GM12892 (cell line): ENCODE measurements at regions not wholly inside any gene's neighbourhood (a gene's known extent, or its start where the extent isn't known, plus 50 kb on each side); places are given as distances from the start of the nearest gene placed in this dataset.

ENCODE experiments used
- DNase-seq: peaks from one replicate; pipeline ENCODE4 v3.0.0; 2011; ENCODE audit not compliant: insufficient read length
- FAIRE-seq: peaks from 2 replicates; lab custom pipeline; 2011; peaks lifted over from hg19 to GRCh38; lab: Jason Lieb, UNC
- POLR2A ChIP-seq: IDR thresholded peaks from 2 replicates; pipeline ENCODE4 v1.6.1; 2011; ENCODE audit warnings: low read depth, low read length, control low read depth
- POLR2AphosphoS5 ChIP-seq: IDR thresholded peaks from 2 replicates; pipeline ENCODE4 v1.6.1; 2011; ENCODE audit warnings: low read depth, low read length, control low read depth
- TAF1 ChIP-seq: IDR thresholded peaks from 2 replicates; pipeline ENCODE4 v1.6.1; 2011; ENCODE audit warnings: low read depth, mild to moderate bottlenecking, control low read depth, low read length, borderline replicate concordance

- FAIRE-seq = no peak
- TF ChIP-seq POLR2A (no peak), POLR2AphosphoS5 (no peak), TAF1 (no peak)
- DNase-seq = no peak
Measured at GRCh38 chr2:16255120-16255519, 314.8 kb downstream of the MYCN start.

- no peak for FAIRE-seq
- no peak for TF ChIP-seq POLR2AphosphoS5
- TF ChIP-seq TAF1 = no peak
- no peak for TF ChIP-seq POLR2A
- no peak for DNase-seq
Measured at GRCh38 chr2:16254356-16254965, 314.1 kb downstream of the MYCN start.

- FAIRE-seq (no peak), DNase-seq (no peak)
- no peak for TF ChIP-seq POLR2A
Measured at GRCh38 chr2:16253291-16253690, 312.9 kb downstream of the MYCN start.

DNA sequence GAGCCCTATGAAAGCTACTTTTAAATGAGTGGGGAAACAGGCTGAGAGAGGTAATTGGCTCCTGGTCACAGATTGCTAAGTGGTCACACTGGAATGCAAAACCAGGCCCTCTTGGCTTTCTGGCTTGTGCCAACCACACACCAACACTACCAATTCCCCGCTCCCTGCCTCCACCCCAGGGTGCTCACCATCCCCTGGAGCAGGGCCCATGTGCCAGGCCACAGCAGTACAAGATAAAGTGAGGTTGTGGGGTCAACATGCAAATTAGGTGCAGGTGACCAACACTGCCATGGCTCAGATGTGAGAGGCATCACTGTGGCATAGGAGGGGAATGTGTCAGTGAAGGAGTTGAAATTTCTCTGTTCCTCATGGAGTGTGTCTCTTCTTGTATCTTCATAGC, 312.5 kb downstream of the MYCN start:
- FAIRE-seq (no peak), DNase-seq (no peak)
- no peak for TF ChIP-seq POLR2AphosphoS5
- TF ChIP-seq TAF1 = no peak
- no peak for TF ChIP-seq POLR2A

- DNase-seq = no peak
- FAIRE-seq = no peak
- TF ChIP-seq POLR2AphosphoS5 = no peak
- TF ChIP-seq POLR2A = no peak
- no peak for TF ChIP-seq TAF1
Measured at GRCh38 chr2:16252251-16252650, 311.9 kb downstream of the MYCN start.

DNA sequence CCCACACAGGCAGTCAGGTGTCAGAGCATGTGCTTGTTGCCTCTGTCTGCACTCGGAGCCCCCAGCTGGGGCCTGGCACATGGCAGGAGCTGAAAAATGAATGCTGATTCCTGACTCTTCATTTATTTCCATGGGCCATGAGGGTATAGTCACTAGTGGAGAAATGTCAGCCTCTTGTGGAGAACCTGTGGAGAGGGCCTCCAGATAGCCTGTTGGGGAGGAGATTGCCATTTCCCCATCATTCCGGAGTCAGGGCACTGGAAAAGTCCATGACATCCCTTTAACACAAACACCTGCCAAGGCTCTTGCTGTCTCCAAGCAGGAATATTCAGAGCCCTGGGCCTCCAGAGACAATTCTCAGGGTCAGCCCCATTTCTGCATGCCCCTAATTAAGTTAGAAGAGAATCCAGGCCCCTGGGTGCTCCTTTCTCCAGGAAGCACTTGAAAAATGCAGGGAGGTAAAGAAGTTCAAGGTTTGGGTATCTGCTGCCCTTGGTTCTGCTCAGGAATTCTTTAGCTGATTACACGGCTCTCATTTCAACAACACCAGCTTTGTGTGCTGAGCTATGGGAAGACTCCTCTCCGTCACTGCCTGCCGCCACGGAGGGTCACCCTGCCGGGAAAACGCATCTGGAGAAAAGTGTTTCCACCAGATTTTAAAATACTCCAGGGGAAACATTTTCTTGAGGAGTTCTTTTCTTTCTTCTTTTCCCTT, 311.3 kb downstream of the MYCN start:
- DNase-seq (no peak), FAIRE-seq (no peak)
- TF ChIP-seq POLR2AphosphoS5 (no peak), POLR2A (no peak), TAF1 (no peak)

GRCh38 chr2:16250886-16251285, 310.5 kb downstream of the MYCN start:
- no peak for FAIRE-seq
- TF ChIP-seq TAF1 = no peak
- TF ChIP-seq POLR2A = no peak
- no peak for TF ChIP-seq POLR2AphosphoS5
- DNase-seq = no peak

DNA sequence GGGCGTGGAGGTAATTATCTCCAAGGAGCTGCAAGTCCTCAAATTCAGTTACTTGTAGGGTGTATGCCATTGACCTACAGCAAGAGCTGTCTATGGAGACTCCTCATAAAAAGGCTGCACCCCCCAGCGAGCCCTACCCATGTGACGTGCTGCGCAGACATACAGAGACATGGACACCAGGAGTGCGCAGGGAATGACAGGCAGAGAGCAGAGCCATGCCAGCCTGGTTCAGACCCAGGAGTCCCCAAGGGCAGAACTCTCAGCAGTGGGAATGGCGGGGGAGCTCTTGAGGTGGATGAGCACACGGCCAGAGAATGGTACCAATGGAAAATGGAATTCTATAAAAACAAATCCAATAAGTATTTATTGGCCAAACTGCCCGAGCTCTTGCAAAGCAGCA, 310.1 kb downstream of the MYCN start:
- TF ChIP-seq POLR2AphosphoS5 (no peak), TAF1 (no peak), POLR2A (no peak)
- FAIRE-seq (no peak), DNase-seq (no peak)

GRCh38 chr2:16250056-16250425, 309.7 kb downstream of the MYCN start:
- TF ChIP-seq POLR2A (no peak), TAF1 (no peak), POLR2AphosphoS5 (no peak)
- no peak for FAIRE-seq
- no peak for DNase-seq

DNA sequence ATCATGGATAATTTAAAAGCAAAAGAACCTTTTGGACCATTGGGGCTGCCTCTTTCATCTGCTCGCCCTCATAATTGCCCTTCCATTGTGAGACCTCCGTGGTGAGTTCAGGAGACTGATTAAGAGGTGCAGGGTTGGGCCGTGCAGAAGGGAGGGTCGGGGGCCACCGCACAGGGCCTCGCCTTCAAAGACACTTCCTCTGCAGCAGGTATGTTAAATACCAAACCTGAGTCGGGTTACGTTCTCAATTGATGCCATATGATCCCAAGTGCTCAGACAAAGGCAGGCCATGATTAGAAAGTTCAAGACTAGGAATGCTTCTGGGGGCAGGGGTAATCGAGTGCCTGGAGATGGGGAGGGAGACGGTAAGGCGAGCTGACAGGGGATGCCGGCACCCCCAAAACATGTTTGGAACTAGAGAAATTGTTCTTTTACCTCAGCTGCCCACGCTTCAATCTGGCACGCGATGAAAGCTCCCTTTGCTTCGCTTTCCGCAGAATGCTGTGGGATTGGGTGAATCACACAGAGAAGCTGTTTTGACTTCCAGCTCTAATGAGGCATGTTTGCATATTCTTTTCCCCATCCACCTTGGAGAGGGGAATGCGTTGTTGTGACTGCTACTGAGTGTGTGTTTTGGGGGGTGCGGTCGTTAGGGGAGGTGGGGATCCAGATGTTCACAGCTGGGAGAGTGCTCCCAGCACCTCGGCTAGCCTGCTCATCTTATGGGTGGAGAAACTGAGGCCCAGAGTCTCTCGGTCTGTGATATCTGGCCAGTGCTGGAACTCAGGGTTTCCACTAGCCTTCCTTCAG, 309.1 kb downstream of the MYCN start:
- DNase-seq (no peak), FAIRE-seq (no peak)
- TF ChIP-seq POLR2AphosphoS5 (no peak), TAF1 (no peak), POLR2A (no peak)

GRCh38 chr2:16248571-16249105, 308.3 kb downstream of the MYCN start:
- DNase-seq = no peak
- TF ChIP-seq POLR2A (no peak), POLR2AphosphoS5 (no peak)
- no peak for FAIRE-seq

DNA sequence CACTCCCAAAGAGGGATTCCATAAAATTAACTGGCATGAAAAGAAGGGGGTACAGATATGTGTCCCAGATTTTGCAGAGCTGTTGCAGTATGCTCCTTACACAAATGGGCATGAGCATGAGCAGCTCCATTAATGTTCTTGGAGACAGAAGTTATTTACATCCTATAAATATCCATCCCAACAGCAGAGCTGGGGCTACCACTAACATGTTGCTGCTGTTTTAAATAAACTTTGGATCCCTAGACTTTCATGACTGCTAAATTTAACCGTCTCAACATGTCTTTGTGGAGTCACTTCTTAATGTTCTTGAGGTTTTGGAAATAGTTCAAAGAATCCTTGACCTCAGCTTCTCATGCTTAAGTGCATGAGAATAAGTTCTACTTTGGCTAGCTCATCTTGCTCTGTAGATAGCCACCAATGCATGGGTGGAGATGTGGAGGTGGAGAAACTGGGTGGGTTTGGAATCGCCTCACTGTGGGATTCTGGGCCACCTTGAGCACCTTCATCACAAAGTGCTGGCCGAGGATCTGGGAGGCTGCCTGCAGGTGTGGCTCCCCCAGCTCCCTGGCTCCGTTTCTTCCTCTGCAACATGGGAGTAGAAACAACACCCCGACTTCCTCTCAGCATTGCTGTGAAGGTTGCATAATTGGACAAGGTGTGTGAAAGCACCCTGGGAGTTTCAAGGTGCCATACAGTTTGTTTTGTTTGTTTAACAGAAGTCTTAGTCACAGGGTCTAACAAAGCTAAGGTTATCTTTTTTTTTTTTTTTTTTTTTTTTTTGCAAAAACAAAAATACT, 307.2 kb downstream of the MYCN start:
- TF ChIP-seq POLR2AphosphoS5 (no peak), POLR2A (no peak), TAF1 (no peak)
- DNase-seq (no peak), FAIRE-seq (no peak)
